ENCODE measurements at regions not wholly inside any gene's neighbourhood (a gene's known extent, or its start where the extent isn't known, plus 50 kb on each side); places are given as distances from the start of the nearest gene placed in this dataset.
"Not testable (repeated sequence)": the region's sequence is repeated elsewhere in the genome, so short reads cannot be mapped to it uniquely, and the experiment has no call there.

- H3K4me3 ChIP-seq (ENCODE audit: low read depth, low read length, poor library complexity, severe bottlenecking); H3K4me2 ChIP-seq (ENCODE audit: low read length); H3K27ac ChIP-seq (ENCODE audit: low read depth, low read length, poor library complexity, severe bottlenecking); H2AFZ ChIP-seq (ENCODE audit: low read length); DNase-seq (ENCODE audit: low spot score); POLR2A ChIA-PET; H4K20me1 ChIP-seq (ENCODE audit: insufficient read depth, low read length); intact Hi-C loops (cut with micrococcal nuclease; ENCODE audit: unreplicated experiment); BruUV-seq (replicated peaks); CTCF ChIA-PET (ENCODE audit: unreplicated experiment); H3K79me2 ChIP-seq (ENCODE audit: insufficient read depth, low read depth, low read length); H3K9me2 ChIP-seq (ENCODE audit: insufficient read depth, low read length); H3K4me1 ChIP-seq (ENCODE audit: insufficient read depth, low read length, poor library complexity, severe bottlenecking); H3K9me3 ChIP-seq (ENCODE audit: low read length); H3K36me3 ChIP-seq (ENCODE audit: insufficient read depth, low read length): not testable (repeated sequence)
These were observed 289.4 kb downstream of the CNTNAP3B start for GRCh38 chr9:41839786-41840185.

DNA sequence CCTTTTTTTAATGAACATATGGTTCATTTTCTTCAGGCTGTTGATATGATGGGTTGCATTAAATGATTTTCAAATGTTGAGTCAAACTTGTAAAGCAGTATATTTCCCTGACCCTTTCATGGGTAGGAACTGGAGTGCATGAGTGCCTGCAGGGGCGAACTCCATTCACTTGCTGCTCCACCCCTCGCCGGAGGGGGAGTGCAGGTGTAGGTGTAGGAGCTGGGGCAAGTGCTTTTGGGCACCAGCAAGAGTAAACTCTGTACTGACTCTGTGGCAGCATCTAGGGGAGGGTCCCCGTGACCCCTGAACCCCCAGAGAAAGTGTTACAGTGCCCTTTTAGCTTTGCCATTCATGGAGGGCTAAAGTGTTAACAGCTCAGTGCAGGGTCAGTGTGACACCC is 290.3 kb downstream of the CNTNAP3B start:
- H3K79me2 ChIP-seq (ENCODE audit: insufficient read depth, low read depth, low read length); H3K9me2 ChIP-seq (ENCODE audit: insufficient read depth, low read length); H3K4me1 ChIP-seq (ENCODE audit: insufficient read depth, low read length, poor library complexity, severe bottlenecking); H3K27ac ChIP-seq (ENCODE audit: low read depth, low read length, poor library complexity, severe bottlenecking); H3K4me3 ChIP-seq (ENCODE audit: low read depth, low read length, poor library complexity, severe bottlenecking); BruUV-seq (replicated peaks); H2AFZ ChIP-seq (ENCODE audit: low read length); H4K20me1 ChIP-seq (ENCODE audit: insufficient read depth, low read length); intact Hi-C loops (cut with micrococcal nuclease; ENCODE audit: unreplicated experiment); POLR2A ChIA-PET; H3K36me3 ChIP-seq (ENCODE audit: insufficient read depth, low read length); DNase-seq (ENCODE audit: low spot score); H3K4me2 ChIP-seq (ENCODE audit: low read length); CTCF ChIA-PET (ENCODE audit: unreplicated experiment); H3K9me3 ChIP-seq (ENCODE audit: low read length): not testable (repeated sequence)

DNA sequence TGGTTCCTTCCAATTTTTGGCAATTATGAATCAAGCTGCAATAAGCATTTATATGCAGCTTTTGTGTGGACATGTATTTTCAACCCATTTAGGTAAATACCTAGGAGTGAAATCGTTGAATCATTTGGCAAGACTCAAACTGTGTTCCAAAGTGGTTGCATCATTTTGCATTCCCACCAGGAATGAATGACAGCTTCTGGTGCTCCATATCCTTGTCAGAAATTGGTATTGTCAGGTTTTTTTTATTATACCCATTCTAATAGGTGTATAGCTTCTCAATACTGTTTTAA is 290.7 kb downstream of the CNTNAP3B start:
- H3K79me2 ChIP-seq (ENCODE audit: insufficient read depth, low read depth, low read length); H3K27ac ChIP-seq (ENCODE audit: low read depth, low read length, poor library complexity, severe bottlenecking); CTCF ChIA-PET (ENCODE audit: unreplicated experiment); H3K4me1 ChIP-seq (ENCODE audit: insufficient read depth, low read length, poor library complexity, severe bottlenecking); H3K36me3 ChIP-seq (ENCODE audit: insufficient read depth, low read length); POLR2A ChIA-PET; H2AFZ ChIP-seq (ENCODE audit: low read length); H4K20me1 ChIP-seq (ENCODE audit: insufficient read depth, low read length); BruUV-seq (replicated peaks); H3K4me2 ChIP-seq (ENCODE audit: low read length); intact Hi-C loops (cut with micrococcal nuclease; ENCODE audit: unreplicated experiment); H3K9me2 ChIP-seq (ENCODE audit: insufficient read depth, low read length); H3K4me3 ChIP-seq (ENCODE audit: low read depth, low read length, poor library complexity, severe bottlenecking); DNase-seq (ENCODE audit: low spot score); H3K9me3 ChIP-seq (ENCODE audit: low read length): not testable (repeated sequence)

DNA sequence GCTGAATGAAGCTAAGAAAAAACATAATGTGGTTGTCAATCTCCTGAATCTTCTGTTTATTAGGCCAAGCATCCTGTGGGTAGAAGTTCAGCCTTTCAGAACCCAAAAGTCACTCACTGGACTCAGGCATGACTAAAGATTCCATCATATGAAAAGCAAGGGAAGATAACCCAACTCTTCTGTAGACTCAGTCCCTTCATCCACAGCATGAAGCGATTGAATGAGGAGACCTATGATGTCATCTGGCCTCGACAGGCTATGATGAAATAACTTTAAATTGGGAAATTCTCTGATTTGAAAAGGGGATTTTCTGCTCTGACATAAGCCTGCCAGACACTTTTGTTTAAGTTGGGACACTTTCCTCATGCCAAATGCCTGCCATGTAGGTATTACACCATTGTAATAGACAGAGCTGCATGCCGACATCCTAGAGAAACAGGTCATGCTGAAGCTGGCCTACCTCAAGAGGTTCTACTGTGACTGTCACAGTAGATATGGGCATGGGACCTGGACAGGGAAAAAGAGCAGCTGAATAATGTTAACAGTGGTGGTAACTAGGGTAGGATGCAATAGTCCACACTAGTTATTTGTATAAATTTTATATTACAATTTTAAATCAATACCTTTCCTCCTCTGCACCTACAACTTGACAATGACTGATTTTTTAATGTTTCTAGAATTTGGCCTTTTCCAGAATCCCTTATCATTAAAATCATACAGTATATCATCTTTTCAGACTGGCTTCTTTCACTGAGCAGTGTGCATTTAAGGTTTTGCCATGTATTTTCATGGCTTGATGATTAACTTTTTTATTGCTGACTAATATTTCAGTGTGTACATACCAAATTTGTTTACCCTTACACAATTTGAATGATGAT is 291.3 kb downstream of the CNTNAP3B start:
- H3K27ac ChIP-seq (ENCODE audit: low read depth, low read length, poor library complexity, severe bottlenecking); H2AFZ ChIP-seq (ENCODE audit: low read length); H3K4me2 ChIP-seq (ENCODE audit: low read length); H4K20me1 ChIP-seq (ENCODE audit: insufficient read depth, low read length); DNase-seq (ENCODE audit: low spot score); BruUV-seq (replicated peaks); CTCF ChIA-PET (ENCODE audit: unreplicated experiment); H3K9me2 ChIP-seq (ENCODE audit: insufficient read depth, low read length); H3K9me3 ChIP-seq (ENCODE audit: low read length); H3K4me1 ChIP-seq (ENCODE audit: insufficient read depth, low read length, poor library complexity, severe bottlenecking); intact Hi-C loops (cut with micrococcal nuclease; ENCODE audit: unreplicated experiment); H3K79me2 ChIP-seq (ENCODE audit: insufficient read depth, low read depth, low read length); H3K36me3 ChIP-seq (ENCODE audit: insufficient read depth, low read length); H3K4me3 ChIP-seq (ENCODE audit: low read depth, low read length, poor library complexity, severe bottlenecking); POLR2A ChIA-PET: not testable (repeated sequence)

DNA sequence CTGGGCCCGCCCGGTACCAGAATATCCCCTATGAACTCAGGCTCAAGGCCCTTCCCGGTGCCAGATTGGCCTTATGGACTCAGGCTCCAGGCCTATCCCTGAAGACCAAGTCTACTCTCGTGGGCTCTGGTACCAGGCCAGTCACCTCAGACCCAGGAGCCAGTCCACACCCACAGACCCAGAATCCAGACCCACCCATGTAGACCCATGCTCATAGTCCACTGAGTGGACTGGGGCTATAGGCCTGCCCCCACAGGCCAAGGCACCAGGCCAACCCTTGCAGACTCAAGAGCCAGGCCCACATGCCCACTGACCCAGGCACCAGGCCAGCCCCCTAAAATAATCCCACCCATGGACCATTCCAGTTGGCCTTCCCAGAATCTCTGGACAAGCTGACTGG is 296.1 kb downstream of the CNTNAP3B start:
- CTCF ChIA-PET (ENCODE audit: unreplicated experiment); H3K9me2 ChIP-seq (ENCODE audit: insufficient read depth, low read length); H3K27ac ChIP-seq (ENCODE audit: low read depth, low read length, poor library complexity, severe bottlenecking); BruUV-seq (replicated peaks); H3K79me2 ChIP-seq (ENCODE audit: insufficient read depth, low read depth, low read length); H4K20me1 ChIP-seq (ENCODE audit: insufficient read depth, low read length); H3K36me3 ChIP-seq (ENCODE audit: insufficient read depth, low read length); H3K4me3 ChIP-seq (ENCODE audit: low read depth, low read length, poor library complexity, severe bottlenecking); H3K4me2 ChIP-seq (ENCODE audit: low read length); H3K9me3 ChIP-seq (ENCODE audit: low read length); intact Hi-C loops (cut with micrococcal nuclease; ENCODE audit: unreplicated experiment); H3K4me1 ChIP-seq (ENCODE audit: insufficient read depth, low read length, poor library complexity, severe bottlenecking); POLR2A ChIA-PET; DNase-seq (ENCODE audit: low spot score); H2AFZ ChIP-seq (ENCODE audit: low read length): not testable (repeated sequence)

- H3K79me2 ChIP-seq (ENCODE audit: insufficient read depth, low read depth, low read length); POLR2A ChIA-PET; H3K4me2 ChIP-seq (ENCODE audit: low read length); DNase-seq (ENCODE audit: low spot score); intact Hi-C loops (cut with micrococcal nuclease; ENCODE audit: unreplicated experiment); H2AFZ ChIP-seq (ENCODE audit: low read length); H3K4me1 ChIP-seq (ENCODE audit: insufficient read depth, low read length, poor library complexity, severe bottlenecking); BruUV-seq (replicated peaks); H3K9me3 ChIP-seq (ENCODE audit: low read length); CTCF ChIA-PET (ENCODE audit: unreplicated experiment); H3K4me3 ChIP-seq (ENCODE audit: low read depth, low read length, poor library complexity, severe bottlenecking); H4K20me1 ChIP-seq (ENCODE audit: insufficient read depth, low read length); H3K36me3 ChIP-seq (ENCODE audit: insufficient read depth, low read length); H3K9me2 ChIP-seq (ENCODE audit: insufficient read depth, low read length); H3K27ac ChIP-seq (ENCODE audit: low read depth, low read length, poor library complexity, severe bottlenecking): not testable (repeated sequence)
These were observed 304.5 kb downstream of the CNTNAP3B start for GRCh38 chr9:41824723-41825122.

GRCh38 chr9:41802706-41803105 is 326.5 kb downstream of the CNTNAP3B start:
- H4K20me1 ChIP-seq (ENCODE audit: insufficient read depth, low read length); H3K36me3 ChIP-seq (ENCODE audit: insufficient read depth, low read length); H3K79me2 ChIP-seq (ENCODE audit: insufficient read depth, low read depth, low read length); CTCF ChIA-PET (ENCODE audit: unreplicated experiment); H3K4me1 ChIP-seq (ENCODE audit: insufficient read depth, low read length, poor library complexity, severe bottlenecking); BruUV-seq (replicated peaks); H2AFZ ChIP-seq (ENCODE audit: low read length); H3K4me2 ChIP-seq (ENCODE audit: low read length); H3K4me3 ChIP-seq (ENCODE audit: low read depth, low read length, poor library complexity, severe bottlenecking); H3K9me3 ChIP-seq (ENCODE audit: low read length); DNase-seq (ENCODE audit: low spot score); intact Hi-C loops (cut with micrococcal nuclease; ENCODE audit: unreplicated experiment); H3K27ac ChIP-seq (ENCODE audit: low read depth, low read length, poor library complexity, severe bottlenecking); POLR2A ChIA-PET; H3K9me2 ChIP-seq (ENCODE audit: insufficient read depth, low read length): not testable (repeated sequence)

Measured in OCI-LY7 (cell line).